Ureter (tissue), 1 donor: ENCODE measurements at regions not wholly inside any gene's neighbourhood (a gene's known extent, or its start where the extent isn't known, plus 50 kb on each side); places are given as distances from the start of the nearest gene placed in this dataset.

Source experiments
- DNase-seq: peaks from one replicate; pipeline ENCODE4 v3.0.0-alpha.2; 2020; ENCODE audit warnings: low spot score
- donor health status: DM: yes; HTN: yes; CAD: no.

DNA sequence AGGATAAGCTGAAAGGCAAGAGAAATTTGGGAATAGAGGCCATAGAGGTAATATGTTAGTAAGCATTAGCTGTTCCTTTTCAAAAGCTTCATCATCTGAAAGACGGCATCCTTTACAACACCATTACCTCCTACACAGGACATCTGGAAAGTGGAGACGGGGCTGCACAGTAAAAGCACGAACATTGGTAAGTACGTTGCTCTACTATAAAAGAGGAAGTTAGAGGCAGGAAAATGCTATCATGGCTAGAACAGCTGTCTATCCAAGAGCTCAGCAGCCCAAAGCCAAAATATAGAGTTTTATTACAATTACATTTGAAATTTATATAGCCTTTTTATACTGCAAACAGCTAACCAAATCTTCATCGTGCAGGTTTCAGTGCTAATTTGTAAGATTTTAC, 172.3 kb upstream of the GRIP1 start:
- no peak for DNase-seq

DNA sequence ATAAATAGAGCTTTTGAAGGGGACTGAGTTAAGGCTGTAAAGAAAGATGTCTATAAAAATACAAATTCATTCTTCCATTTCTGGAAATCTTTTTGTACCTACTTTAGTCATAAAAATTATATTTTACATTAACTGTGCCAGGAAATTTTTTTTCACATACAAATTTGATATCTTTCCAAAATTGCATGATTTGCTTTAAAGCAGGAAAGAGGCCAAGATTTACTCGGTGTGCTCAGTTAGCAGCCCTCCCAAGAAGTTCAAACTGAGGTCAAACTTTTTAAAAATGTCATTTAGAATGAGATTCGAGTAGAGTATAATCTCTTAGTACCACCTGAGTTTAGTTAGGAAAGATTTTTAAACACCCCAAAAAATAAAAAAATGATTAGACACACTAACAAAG, 173.2 kb upstream of the GRIP1 start:
- no peak for DNase-seq

GRCh38 chr12:66852765-66853164, 173.9 kb upstream of the GRIP1 start:
- DNase-seq: no peak

DNA sequence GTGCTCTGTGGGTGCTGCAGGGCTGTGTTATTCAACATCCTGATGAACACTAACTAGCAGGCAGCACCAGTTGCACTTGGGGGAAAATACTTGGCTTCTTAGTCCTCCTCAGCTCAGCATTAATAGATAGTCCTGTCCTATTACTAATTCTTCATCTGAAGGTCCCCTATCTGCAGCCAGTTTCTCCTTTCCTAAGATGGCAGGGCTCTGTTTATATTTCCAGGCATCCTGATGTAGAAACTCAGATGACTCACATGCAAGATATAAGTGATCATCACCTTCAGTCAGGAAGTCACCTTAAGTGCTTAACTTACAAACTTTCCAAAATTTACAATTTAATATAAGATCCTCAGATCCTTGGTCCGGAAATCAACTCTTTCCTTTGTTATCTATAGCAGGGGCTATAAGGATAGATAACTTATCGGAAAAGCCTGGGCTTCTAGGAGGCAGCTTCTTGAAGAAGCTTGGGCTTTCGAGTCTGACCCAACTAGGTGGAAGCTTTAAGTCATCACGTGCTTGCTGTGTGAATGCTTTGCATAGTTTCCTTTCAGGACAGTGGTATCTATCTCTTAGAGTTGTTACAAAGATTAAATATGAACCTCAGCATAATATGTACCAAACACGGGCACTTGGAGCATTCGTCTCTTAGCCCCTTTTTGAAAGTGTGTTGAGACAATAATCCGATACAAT, 181.0 kb upstream of the GRIP1 start:
- DNase-seq: no peak

DNA sequence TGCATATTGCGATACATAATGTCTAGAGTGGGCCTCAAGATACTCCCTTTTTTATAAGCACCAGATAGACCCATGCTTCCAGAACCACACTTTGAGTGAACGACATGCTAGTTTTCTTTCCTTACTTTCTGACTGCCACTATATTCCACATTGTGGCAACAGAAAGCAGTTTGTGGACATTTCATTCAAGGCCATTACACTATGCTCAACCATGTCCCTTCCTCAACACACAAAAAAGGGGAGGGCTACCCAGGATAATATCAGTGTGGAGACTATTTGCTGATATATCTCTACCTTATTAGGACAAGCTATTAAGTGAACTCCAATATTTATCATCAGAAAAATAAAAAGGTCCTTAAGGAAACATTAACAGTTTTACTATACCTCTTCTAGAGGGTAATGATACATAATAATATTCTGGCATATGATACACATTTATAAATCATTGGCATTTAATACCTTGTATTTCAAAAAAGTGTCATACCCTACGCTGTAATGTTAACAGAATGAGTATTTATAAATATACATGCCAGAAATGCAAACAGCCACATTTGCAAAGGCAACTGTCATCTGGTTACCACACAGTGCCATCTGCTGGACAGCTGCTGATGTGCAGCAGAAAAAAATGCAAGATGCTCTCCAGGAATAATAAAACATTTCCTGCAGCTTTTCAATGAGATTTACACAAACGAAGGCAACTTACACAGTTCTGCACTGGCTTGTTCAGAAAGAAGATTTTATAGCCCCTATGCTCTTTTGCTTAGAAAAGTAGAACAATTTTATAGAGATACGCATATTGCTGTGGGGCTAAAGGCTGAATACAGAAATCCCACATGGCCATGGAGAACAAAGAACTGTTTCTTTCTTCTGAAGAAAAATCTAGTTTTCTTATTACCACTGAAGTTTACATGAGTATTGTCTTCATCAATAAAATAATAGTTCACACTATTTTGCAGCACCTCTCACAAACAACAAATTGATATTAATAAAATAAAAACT, 182.2 kb upstream of the GRIP1 start:
- DNase-seq: peak; percentile 70

- DNase-seq: no peak
Measured at GRCh38 chr12:66862356-66862985, 183.6 kb upstream of the GRIP1 start.

GRCh38 chr12:66863276-66863675, 184.4 kb upstream of the GRIP1 start:
- no peak for DNase-seq

DNA sequence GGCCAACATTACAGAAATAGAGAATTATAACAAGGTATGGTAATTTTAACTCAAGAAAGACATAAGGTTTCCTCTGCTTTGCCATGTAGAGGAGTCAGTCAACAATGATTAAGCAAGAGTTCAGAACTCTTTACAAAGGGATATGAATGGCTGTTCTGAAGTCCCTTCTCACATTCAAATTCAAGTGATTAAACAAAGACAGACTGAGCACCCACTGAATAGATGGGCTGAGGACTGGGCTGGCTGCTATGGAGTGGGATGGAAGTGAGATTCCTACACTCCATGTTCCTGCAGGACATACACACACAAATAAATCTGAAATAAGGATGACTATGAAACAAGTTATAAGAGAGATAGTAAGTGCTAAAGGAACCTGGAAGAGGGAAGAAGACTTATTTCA, 199.0 kb upstream of the GRIP1 start:
- no peak for DNase-seq

GRCh38 chr12:66879409-66879808, 200.5 kb upstream of the GRIP1 start:
- DNase-seq: no peak

GRCh38 chr12:66881386-66881785, 202.5 kb upstream of the GRIP1 start:
- DNase-seq: no peak

GRCh38 chr12:66884091-66884490, 205.2 kb upstream of the GRIP1 start:
- no peak for DNase-seq

DNA sequence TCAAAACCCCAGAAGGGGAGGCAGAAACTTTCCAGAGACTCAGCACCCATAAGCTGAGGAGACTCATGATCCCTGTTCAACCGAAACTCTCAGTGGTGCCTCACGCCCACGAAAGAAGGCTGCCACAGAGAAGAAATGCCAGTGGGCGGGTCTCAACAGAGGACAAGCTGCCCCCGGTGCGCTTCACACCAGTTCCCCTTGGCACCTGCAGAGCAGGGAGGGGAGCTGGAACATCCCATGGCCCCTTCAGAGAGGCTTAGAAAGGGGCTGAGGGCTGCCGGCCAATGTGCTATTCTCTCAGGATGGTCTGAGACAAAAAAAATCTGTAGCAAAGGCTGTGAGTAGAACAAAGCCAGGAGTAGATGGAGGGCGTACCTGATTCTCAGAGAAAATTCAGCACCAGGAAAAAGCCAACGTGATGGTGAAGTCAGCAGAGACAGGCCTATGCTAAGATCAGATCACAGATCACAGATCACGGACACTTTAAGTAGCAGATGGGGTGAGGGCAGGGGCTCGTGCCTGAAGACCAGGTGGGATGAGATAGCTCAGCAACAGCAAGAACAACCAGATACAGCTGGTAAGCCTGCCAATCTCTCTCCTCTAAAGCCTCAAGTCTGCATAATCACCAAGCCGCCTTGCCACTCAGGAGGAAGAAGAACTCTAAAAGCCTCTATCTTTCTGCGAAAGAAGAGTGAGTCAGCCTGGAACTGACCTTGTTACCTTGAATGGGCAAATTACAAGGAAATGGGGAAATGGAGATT, 206.4 kb upstream of the GRIP1 start:
- DNase-seq: no peak

DNA sequence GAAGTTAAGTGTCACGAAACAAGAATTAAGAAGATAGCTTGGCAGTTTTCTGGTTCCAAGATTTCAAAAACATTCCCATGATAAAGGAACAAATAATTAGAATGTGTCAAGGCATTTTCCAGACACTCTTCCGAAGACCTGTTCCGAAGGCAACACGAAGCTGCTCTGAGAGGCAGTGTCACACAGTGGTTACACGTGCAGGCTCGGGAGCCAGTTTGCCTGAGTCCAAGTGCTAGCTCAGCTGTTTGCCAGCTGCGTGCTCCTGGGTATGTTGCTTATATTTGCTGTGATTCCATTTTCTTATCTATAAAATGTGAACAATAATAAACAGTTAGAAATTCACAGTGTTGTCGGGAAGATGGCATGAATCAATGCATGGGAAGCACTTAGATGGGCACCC, 217.9 kb upstream of the GRIP1 start:
- no peak for DNase-seq

GRCh38 chr12:66898700-66899469, 220.0 kb upstream of the GRIP1 start:
- no peak for DNase-seq

DNA sequence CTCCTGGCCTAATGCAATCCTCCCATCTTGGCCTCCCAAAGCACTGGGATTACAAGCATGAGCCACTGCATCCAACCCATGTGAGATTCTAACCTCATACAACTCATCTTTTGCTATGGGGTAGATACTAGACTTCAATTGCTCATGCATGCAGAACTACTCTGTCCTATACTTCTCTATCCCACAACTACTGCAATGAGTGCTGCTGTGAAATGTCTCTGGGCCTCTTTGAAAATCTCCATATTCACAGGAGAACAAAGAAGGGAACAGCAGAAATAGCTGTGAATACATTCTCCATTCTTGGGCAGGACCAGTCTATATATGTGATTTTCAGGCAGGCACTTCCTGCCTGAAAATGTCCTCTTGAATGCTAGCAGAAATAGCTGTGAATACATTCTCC, 220.7 kb upstream of the GRIP1 start:
- DNase-seq: no peak

GRCh38 chr12:66900616-66901015, 221.7 kb upstream of the GRIP1 start:
- no peak for DNase-seq

GRCh38 chr12:66901138-66901932, 222.5 kb upstream of the GRIP1 start:
- DNase-seq: no peak

DNA sequence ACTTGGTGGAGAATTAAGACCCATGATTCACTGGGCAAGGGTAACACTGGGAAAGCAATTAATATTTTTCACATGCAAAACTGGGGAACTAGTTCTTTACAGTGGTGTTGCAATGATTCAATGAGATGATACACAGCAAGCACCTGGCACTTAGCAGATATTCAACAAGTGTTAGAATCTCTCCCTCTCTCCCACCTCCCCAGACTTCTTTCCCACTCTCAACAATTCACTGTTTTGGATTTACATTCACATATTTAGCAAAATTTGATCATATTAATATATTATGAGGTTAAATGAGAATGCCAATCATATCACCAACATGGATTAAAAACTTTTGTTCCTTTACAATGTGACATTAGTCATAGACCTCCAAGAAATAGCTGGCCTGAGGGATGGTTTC, 223.1 kb upstream of the GRIP1 start:
- DNase-seq: no peak

- DNase-seq: no peak
Measured at GRCh38 chr12:66903782-66904396, 225.0 kb upstream of the GRIP1 start.

DNA sequence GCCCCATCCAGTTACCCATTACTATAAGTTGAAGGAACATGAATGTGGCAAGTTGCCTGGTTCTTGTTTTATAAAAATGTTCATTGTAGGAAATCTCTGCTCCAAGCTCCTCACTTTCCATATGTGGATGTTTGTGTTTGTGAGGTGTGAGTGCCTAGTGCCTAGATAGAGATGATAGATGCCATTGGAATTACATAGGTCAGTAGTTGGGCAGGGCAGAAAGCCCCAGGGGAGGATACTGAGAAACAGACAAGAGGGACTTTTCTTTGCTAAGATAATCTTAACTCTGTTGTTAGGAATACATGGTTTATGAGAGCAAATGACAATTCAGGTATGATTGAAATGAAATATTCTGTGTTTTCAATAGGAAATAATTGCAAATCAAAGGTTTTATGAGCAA, 226.3 kb upstream of the GRIP1 start:
- no peak for DNase-seq
